CD4-positive, alpha-beta T cell treated with Interleukin-6 for 4 hours (primary cell): ENCODE measurements at regions not wholly inside any gene's neighbourhood (a gene's known extent, or its start where the extent isn't known, plus 50 kb on each side); places are given as distances from the start of the nearest gene placed in this dataset.

ENCODE experiments used
- DNase-seq: peaks from one replicate; pipeline ENCODE4 v3.0.0-alpha.2; 2020; ENCODE audit warnings: mixed read lengths

DNA sequence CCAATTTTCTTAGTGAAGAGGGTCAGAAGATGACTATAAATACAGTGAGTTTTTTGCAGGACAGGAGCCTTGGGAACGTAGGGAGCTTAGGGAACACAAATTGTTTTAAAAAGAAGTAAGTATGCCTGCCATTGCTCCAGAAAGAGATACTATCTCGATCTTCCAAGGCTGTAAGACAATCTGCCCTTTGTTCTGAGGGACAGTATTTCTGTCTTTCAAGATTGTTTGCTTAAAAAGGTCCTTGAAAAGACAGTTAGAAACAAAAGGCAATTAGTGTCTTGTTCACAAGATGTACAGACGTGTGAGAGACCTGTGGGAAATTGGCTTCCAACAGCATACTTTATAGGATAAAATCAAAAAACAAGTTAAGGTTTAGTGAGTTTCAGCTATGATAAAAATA is 321.2 kb upstream of the FAR2 start:
- no peak for DNase-seq

DNA sequence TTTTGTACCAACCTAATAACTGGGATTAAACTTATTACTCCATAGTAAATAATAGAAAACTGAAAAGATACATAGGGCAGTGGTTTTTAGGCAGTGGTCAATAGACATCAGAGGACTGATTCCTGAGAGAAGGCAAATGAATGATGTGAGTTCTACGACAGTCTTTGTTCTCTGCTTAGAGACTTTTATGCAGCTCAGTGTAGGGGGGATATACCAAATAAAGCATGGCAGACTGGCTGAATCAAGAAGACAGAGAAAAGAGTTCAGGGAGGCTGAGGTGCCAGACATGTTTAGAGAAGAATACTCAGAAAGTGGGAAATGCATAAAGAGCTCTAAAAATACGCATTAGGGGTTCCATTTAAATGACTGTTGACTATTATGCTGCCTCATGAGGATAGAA is 320.8 kb upstream of the FAR2 start:
- DNase-seq, result no peak

GRCh38 chr12:28830491-28830890 is 318.6 kb upstream of the FAR2 start:
- DNase-seq, result no peak

GRCh38 chr12:28844718-28845117 is 304.4 kb upstream of the FAR2 start:
- no peak for DNase-seq

- DNase-seq, result no peak
These were observed 297.3 kb upstream of the FAR2 start for GRCh38 chr12:28851781-28852180.

- DNase-seq, result no peak
These were observed 293.2 kb upstream of the FAR2 start for GRCh38 chr12:28855761-28856310.

DNA sequence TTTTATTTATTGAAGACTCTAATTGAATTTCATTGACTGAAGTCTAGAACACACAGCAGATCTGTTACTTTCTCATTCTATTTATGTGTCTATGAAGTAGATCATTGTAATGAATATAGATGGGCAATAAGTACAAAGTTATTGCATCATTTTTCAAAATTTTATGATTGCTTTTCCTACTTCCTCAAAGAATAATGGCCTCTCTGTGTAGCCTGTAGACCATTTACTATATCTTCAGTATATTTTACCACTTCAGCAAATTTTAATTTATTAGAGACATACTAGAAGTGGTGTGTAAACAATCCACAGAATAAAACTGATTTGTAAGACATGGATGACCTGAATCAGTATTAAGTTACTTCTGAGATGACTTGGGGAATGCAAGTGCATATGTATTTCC is 291.7 kb upstream of the FAR2 start:
- DNase-seq, result no peak

GRCh38 chr12:28859551-28859950 is 289.5 kb upstream of the FAR2 start:
- DNase-seq, result no peak

DNA sequence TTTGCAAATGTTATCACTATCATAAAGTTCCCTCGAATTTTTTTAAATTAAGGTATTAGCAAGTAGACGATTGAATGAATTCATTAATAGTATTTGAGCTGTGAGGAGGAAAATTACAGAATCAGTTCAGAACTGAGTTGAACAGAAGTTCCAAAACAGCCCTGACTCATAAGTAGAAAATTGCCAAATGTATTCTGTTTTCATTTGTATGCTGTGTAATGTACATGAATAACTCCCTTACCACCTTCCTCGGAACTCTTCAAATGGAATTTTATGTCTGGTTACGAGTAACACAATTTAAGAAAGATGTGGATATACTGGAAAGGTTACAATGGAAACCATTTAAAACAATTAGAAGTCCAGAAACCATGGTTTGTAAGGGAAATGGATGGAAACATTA is 283.3 kb upstream of the FAR2 start:
- no peak for DNase-seq

DNA sequence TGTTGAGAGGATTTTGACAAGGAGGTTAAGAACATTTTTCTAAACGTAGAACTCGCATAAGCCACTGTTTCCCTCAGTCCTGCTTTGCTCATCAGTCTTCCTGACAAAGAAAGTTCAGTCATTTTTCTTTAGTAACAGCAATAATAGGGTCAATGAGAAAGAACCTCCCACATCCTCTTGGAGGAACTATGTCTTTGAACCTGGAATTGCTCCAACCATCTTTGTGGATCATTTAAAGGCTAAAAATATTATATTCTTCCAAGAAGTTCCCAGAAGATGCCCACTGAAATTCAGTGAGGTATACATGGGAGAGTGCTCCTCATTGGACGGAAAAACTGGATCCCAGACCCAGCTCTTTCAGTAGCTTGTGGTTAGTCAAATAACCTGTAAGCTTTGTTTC is 282.8 kb upstream of the FAR2 start:
- no peak for DNase-seq

DNA sequence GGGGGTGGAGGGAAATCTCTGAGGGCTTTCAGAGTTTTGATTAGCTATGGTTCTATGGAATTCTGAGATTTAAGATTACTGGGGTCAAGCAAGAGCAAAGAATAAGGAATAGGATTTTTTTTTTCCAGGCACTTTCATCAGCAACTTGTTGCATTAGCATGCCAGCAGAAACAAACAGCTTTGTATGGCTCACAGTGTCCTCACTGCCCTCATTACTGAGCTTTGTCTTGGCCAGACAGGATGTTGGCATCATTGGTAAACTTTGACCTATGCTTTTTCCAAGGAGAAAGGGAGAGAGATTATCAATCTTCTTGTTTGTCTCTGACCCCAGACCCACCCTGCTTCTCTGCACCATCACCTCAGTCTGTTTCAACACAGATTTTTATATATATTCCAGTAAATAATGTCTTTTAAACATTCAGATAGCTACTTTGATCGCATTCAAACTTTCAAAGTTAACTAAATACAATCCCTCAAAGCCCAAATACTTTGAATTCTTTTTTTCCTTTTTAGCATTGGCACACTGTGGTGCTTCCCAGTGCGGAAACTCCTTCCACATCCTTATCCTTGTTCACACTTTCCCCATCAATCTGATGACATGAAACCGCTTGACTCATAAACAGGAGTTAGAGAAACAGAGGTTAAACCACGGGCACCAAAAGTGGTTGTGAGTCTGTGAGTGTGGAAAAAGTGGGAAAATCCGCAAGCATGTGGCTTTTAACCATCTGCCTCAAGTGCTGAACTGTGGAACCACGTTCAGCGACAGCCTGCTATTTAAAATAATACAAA is 282.2 kb upstream of the FAR2 start:
- DNase-seq, result no peak

- no peak for DNase-seq
These were observed 280.7 kb upstream of the FAR2 start for GRCh38 chr12:28868414-28868813.

- DNase-seq, result no peak
These were observed 279.9 kb upstream of the FAR2 start for GRCh38 chr12:28869197-28869596.

DNA sequence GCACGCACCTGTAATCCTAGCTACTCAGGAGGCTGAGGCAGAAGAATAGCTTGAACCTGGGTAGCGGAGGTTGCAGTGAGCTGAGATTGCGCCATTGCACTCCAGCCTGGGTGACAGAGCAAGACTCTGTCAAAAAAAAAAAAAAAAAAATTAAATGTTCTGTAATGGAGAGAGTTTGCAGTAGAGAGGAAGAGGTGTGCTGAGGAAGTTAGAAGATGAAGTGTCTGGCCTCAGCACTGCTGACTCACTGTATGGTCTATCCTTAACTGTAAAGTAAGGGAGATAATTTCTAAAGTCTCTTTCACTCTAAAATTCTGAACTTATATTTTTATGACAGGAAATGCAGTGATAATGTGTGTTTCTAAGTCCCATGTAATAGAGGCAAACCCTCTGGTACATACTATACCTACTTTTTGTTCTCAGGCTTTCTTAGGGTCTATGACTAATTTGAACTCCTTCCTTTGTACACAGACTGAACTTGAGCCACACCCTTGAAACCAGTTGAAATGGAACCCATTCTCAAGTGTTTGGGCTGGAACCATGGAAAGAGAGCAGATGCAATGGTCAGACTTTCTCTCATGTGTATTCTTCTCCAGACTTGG is 278.1 kb upstream of the FAR2 start:
- no peak for DNase-seq

DNA sequence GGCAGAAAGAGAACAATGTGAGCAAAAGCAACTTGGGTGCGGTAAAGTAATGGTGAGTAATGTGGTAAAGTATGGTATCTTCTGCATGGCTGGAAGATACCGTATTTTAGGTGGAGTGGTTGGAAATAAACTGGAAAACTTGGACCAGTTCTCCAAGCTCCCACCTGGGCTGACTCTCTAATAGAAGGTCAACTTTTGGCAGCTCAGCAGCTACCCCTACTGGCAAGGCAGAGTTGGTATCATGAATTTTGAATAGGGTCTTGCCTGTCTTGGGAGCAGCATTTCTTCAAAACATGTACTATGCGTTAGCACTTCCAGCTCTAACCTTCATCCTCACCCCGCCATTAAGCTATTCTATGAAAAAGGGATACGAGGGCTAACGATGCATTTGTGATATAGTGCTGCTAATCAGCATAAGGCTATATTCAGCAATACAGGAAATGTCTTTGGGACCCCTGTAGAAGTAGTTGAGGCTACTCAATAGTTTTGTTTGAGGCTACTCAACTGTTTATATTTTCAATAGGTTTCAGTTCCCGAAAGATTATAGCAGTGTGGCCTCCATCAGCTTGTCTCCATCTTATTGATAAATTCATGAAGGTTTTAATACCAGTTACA is 276.3 kb upstream of the FAR2 start:
- DNase-seq, result peak; percentile 2

DNA sequence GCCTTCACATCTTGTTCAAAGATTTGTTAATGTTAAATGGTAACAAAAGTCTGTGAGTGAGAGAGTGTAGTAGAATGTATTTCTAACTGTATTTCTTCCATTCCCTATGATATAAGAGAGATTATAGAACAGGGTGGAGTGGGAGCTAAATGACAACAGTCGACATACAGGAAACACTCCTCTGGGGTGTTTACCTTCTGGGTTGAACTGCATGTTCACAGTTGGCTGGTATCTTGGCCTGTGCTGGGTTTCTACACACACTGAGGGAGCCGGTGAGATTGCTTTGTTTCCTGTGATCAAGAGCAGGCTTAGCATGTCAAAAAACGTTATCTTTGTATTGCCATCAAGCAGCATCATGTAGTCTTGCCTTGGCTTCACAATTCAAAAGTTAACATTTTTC is 274.3 kb upstream of the FAR2 start:
- DNase-seq, result no peak

- DNase-seq, result no peak
These were observed 272.8 kb upstream of the FAR2 start for GRCh38 chr12:28876196-28876798.

GRCh38 chr12:28877854-28878253 is 271.2 kb upstream of the FAR2 start:
- no peak for DNase-seq

DNA sequence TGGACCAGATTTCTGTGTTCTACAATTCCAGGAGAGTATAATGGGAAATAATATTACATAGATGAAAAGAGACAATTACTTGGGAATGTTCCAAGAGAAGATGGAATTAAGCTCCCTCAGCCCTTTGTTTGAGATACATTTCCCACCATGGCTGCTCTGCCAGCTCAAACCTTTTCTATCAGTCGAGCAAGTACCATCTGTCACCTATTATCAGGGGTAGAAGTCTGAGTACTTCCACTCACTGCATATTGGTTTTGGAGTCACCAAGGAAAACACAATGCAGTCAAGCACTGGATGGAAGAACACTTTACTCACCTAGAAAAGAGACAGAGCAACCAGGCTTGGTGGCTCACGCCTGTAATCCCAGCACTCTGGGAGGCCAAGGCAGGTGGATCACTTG is 270.4 kb upstream of the FAR2 start:
- DNase-seq, result no peak

DNA sequence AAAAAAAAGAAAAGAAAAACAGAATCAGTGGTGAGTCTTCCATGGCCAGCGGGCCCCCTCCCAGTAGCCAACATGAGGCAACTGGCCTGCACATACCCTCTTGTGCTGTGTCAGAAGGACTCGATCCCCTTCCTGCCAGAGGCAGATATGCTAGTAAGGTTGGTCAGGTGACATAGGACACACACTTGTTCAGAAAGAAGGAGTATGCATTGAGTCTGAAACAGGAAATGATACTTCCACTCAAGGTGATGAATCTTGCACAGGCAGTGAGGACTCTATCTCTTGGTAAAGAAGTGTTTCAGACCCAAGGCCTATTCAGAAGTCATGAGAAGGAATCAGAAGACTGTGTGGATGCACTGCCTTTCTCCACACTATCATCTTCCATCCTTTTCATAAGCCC is 269.7 kb upstream of the FAR2 start:
- no peak for DNase-seq

- DNase-seq, result no peak
These were observed 266.6 kb upstream of the FAR2 start for GRCh38 chr12:28882444-28882843.

DNA sequence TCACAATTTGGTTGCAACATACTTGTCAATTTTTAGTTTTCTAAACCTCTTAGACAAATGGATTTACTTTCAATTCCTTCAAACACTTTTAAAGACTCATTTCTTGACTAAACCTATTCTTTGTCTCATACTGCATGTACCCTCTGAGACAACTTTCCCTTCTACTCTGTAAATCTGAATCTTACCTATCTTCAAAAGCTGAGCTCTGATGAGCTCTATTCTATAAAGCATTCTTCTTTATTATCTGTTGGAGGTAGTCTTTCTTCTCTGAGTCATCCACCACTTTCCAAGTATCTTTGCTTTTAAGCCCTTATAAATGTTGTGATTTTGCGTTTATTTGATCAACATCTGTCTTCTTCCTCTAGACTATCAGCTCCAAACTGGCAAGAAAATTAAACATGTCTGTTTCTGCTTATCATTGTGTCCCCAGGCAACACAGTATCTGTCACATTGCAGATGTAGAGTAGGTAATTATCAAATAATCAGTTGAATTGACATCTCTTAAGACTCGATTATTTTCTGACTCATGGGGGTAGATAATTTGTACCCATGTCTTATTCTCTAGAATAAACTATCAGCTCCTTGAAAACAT is 265.6 kb upstream of the FAR2 start:
- no peak for DNase-seq
